Colonic mucosa (tissue), 4 donors: ENCODE measurements at regions not wholly inside any gene's neighbourhood (a gene's known extent, or its start where the extent isn't known, plus 50 kb on each side); places are given as distances from the start of the nearest gene placed in this dataset.

Experiments
- DNase-seq: peaks from one replicate; pipeline ENCODE4 v3.0.0-alpha.2; 2020
- H3K27ac ChIP-seq: fragments of 200-600 bp; one replicate; pipeline ENCODE4 v1.8.0; 2021
- H3K27me3 ChIP-seq: fragments of 200-600 bp; one replicate; pipeline ENCODE4 v1.8.0; 2021
- H3K36me3 ChIP-seq: fragments of 200-600 bp; one replicate; pipeline ENCODE4 v1.8.0; 2021
- H3K4me1 ChIP-seq: fragments of 200-600 bp; one replicate; pipeline ENCODE4 v1.8.0; 2021; ENCODE audit warnings: mild to moderate bottlenecking
- H3K4me3 ChIP-seq: fragments of 200-600 bp; one replicate; pipeline ENCODE4 v1.8.0; 2021
- H3K9ac ChIP-seq, 2 donors: one replicate each; pipeline ENCODE4 v1.7.0; 2013; ENCODE audit warnings: control low read depth in 2 of 2, low read depth in 2 of 2, low read length in 2 of 2
- H3K9me3 ChIP-seq: fragments of 200-600 bp; one replicate; pipeline ENCODE4 v1.8.0; 2021
- intact Hi-C: fragments of 100-400 bp; cut with DNase I; formaldehyde crosslinking; loops from one replicate; pipeline ENCODE4 v1.14.1; 2022
- TF ChIP-seq, protein P1 (sequence below): fragments of 200-600 bp; IDR thresholded peaks from one replicate; pipeline ENCODE4 v1.8.0; 2022; ENCODE audit warnings: antibody characterized with exemption, mild to moderate bottlenecking
- donor health status: healthy.
- donor health status: DM: no; HTN: no; CAD: no.
- donor health status: DM: no; HTN: no; CAD: no.

DNA sequence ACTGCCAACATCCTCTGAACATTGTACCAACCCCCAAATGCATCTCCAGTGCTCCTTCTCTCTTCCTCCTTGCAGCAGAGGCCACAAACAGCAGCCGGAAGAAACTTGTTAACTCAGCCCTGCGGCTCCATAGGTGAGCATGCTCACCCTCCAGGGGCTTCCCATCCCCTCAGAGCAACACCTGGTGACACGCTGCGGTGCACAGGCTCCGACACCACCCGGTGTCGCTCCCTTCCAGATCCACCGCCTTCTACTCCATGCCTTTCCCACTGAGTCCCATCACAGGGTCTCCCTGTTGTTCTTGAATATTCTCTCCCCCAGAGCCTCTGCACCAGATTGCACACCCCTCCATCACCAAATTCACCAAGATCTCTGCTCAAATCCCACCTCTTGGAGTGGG lies 171.5 kb upstream of the FHL2 start:
- Histone ChIP-seq H3K4me1 (peaks cover 4% of the 10 kb centered on the region), H3K36me3 (no peaks in the 10 kb centered on the region), H3K9ac (no peak overlapping the region), H3K27ac (no peak overlapping the region), H3K9me3 (no peaks in the 10 kb centered on the region), H3K27me3 (no peaks in the 10 kb centered on the region), H3K4me3 (no peak overlapping the region)
- DNase-seq = no peak
- intact Hi-C loops = loop anchor here (10.0 kb wide), 2 partner anchors 174 to 514 kb away; partner anchors contain the start of gene NCK2
- TF ChIP-seq, protein P1, sequence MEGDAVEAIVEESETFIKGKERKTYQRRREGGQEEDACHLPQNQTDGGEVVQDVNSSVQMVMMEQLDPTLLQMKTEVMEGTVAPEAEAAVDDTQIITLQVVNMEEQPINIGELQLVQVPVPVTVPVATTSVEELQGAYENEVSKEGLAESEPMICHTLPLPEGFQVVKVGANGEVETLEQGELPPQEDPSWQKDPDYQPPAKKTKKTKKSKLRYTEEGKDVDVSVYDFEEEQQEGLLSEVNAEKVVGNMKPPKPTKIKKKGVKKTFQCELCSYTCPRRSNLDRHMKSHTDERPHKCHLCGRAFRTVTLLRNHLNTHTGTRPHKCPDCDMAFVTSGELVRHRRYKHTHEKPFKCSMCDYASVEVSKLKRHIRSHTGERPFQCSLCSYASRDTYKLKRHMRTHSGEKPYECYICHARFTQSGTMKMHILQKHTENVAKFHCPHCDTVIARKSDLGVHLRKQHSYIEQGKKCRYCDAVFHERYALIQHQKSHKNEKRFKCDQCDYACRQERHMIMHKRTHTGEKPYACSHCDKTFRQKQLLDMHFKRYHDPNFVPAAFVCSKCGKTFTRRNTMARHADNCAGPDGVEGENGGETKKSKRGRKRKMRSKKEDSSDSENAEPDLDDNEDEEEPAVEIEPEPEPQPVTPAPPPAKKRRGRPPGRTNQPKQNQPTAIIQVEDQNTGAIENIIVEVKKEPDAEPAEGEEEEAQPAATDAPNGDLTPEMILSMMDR = no peak

GRCh38 chr2:105569606-105570005 lies 170.8 kb upstream of the FHL2 start:
- Histone ChIP-seq H3K27ac (no peak overlapping the region), H3K9me3 (no peaks in the 10 kb centered on the region), H3K9ac (no peak overlapping the region), H3K27me3 (no peaks in the 10 kb centered on the region), H3K4me1 (peaks cover 4% of the 10 kb centered on the region), H3K4me3 (no peak overlapping the region), H3K36me3 (no peaks in the 10 kb centered on the region)
- TF ChIP-seq, protein P1 = no peak
- intact Hi-C loops = loop anchor here (10.0 kb wide), 2 partner anchors 175 to 515 kb away; partner anchors contain the start of gene NCK2
- no peak for DNase-seq

DNA sequence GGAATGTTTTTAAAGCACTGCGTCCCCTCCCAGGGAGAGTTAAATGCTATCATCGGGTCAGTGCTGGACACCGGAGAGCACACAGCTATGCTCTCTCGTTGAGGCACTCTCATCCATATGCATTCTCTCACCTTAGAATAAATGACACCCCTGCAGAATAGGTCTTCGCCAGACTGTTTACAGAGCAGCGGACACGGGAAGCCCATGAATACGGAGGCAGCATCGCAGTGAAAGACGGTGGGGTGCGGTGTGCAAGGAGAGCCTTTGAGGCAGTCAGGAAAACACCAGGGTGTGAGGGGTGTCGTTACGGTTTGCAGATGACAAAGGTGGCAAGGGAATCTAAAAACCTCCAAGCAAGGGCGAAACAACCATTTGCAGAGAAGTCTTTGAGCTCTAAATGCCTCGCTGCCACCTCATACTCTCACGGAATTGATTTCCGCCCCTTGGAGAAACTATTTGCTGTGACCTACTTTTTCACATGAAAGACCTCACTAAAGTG lies 169.2 kb upstream of the FHL2 start:
- H3K36me3 ChIP-seq = no peaks in the 10 kb centered on the region
- intact Hi-C loops = no loop called here
- no peaks in the 10 kb centered on the region for H3K9me3 ChIP-seq
- no peaks in the 10 kb centered on the region for H3K4me1 ChIP-seq
- no peaks in the 10 kb centered on the region for H3K27me3 ChIP-seq
- TF ChIP-seq, protein P1 = no peak
- H3K9ac ChIP-seq = no peak overlapping the region
- no peak overlapping the region for H3K4me3 ChIP-seq
- no peak overlapping the region for H3K27ac ChIP-seq
- DNase-seq = no peak

DNA sequence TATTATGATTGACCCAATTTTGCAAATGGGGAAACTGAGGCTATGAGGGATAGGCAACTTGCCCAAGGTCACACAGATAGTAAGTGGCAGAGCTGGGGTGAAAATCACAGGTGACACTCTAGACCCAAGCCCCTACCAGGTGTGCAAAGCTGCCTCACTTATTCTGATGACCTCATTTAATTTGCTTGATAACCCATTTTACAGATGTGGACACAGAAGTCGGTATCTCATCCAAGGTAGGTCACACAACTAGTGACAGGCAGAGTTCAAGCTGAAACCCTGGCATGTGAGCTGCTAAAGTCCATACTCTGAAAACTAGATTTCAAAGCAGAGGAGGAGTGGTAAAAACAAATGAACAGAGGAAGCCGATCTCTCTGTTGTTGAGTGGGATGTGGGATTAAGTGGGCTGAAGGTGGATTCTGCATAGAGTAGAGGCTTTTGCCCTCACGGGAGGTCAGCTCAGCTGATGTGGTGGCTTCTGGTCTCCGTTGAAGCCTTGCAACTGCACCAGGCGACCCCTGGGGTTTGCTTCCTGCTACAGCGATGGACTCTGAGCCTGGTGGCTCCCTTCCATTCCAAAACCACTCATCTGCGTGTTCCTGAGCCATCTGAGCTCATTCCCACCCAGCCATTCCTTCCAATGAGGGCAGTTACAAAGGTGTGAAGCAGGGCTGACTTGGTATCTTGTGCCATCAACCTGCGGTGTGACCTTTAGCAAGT lies 164.3 kb upstream of the FHL2 start:
- Histone ChIP-seq H3K4me1 (no peaks in the 10 kb centered on the region), H3K9ac (no peak overlapping the region), H3K4me3 (no peak overlapping the region), H3K36me3 (no peaks in the 10 kb centered on the region), H3K9me3 (no peaks in the 10 kb centered on the region), H3K27me3 (no peaks in the 10 kb centered on the region), H3K27ac (no peak overlapping the region)
- intact Hi-C loops = no loop called here
- TF ChIP-seq, protein P1 = no peak
- DNase-seq = no peak

DNA sequence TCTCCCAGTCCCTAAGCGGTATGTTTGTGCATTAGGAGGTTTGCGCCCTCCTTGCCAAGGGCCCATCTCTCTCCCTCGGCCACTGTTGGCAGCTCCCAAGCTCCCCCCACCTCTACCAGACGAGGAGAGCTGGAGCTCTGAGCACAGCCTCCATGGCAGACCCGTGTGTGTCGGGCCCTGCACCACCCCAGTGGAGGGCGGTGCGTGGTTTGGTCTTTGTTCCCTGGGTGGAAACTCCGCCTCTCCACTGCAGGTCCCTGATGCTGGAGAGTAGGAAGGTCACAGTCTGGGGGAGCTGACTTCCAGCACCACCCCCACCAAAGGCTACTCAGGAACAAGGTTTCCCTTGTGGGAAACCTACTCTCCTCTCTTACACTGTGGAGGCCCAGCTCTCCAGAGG lies 162.6 kb upstream of the FHL2 start:
- Histone ChIP-seq H3K27me3 (no peaks in the 10 kb centered on the region), H3K9me3 (no peaks in the 10 kb centered on the region), H3K4me1 (no peaks in the 10 kb centered on the region), H3K36me3 (no peaks in the 10 kb centered on the region), H3K27ac (no peak overlapping the region), H3K4me3 (no peak overlapping the region), H3K9ac (no peak overlapping the region)
- intact Hi-C loops = no loop called here
- DNase-seq = no peak
- TF ChIP-seq, protein P1 = no peak
